DOHH2 (cell line): ENCODE measurements at regions not wholly inside any gene's neighbourhood (a gene's known extent, or its start where the extent isn't known, plus 50 kb on each side); places are given as distances from the start of the nearest gene placed in this dataset.

ENCODE experiments used
- CTCF ChIP-seq: fragments of 200-600 bp; sonication (generic); IDR thresholded peaks from one replicate; pipeline ENCODE4 v1.5.1; 2014; ENCODE audit warnings: antibody characterized with exemption, mild to moderate bottlenecking, low read depth, low read length; ENCODE audit not compliant: poor library complexity, severe bottlenecking
- EZH2phosphoT487 ChIP-seq: fragments of 200-600 bp; sonication (generic); IDR thresholded peaks from 2 replicates; pipeline ENCODE4 v1.6.1; 2017; ENCODE audit warnings: borderline replicate concordance, mild to moderate bottlenecking, antibody characterized with exemption, low read length, moderate library complexity, mixed read lengths

- TF ChIP-seq CTCF (no peak), EZH2phosphoT487 (no peak)
These were observed 977.1 kb downstream of the AACS start for GRCh38 chr12:126042286-126042685.
